NCI-H2227 (cell line): ENCODE measurements at regions not wholly inside any gene's neighbourhood (a gene's known extent, or its start where the extent isn't known, plus 50 kb on each side); places are given as distances from the start of the nearest gene placed in this dataset.

ENCODE experiments used
- DNase-seq: peaks from one replicate; lab custom pipeline; 2025; ENCODE audit not compliant: unreplicated experiment; lab: John Stamatoyannopoulos, UW

DNA sequence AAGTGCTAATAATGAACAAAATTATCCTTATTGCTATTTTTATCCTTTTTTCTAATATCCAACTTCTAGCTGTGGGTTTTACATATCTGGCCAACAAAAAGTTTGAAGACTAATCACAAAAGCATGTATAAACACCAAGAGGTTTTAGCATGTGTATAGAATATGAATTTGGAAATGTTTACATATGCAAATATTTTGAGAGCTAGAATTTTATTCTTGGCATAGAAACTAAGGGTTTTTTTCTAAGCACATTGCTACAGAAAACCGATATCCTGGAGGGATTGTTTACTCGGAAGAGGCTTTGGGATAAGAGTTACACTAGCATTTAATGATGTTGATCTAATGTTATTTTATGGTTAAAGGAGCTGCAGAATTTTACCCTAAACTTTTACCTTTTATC lies 392.1 kb downstream of the EFNB2 start:
- no peak for DNase-seq

DNA sequence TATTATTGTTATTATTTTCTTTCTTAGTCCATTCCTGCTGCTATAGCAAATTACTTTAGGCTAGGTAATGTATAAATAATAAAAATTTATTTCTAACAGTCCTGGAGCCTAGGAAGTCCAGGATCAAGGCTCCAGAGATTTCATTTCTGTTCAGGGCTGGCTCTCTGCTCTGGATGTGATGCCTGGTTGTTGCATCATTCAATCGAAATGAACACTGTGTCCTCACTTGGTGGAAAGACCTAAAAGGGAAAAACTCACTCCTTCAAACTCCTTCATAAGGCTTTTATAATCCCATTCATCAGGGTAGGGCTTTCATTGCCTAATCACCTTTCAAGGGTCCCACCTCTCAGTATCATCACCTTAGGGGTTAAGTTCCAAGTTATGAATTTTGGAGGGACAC lies 395.0 kb downstream of the EFNB2 start:
- no peak for DNase-seq

DNA sequence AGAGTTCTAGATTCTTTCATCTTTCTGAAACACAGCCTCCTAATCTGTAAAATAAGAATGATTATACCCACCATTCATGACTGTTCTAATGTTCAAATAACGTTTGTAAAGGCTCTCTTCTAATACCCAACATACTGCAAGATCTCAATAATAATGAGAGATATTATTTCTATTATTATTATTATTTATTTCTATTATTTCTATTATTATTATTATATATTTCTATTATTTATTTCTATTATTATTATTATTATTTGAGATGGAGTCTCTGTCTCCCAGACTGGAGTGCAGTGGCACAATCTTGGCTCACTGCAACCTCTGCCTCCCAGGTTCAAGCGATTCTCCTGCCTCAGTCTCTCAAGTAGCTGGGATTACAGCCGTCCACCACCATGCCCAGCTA lies 395.5 kb downstream of the EFNB2 start:
- DNase-seq = no peak

DNA sequence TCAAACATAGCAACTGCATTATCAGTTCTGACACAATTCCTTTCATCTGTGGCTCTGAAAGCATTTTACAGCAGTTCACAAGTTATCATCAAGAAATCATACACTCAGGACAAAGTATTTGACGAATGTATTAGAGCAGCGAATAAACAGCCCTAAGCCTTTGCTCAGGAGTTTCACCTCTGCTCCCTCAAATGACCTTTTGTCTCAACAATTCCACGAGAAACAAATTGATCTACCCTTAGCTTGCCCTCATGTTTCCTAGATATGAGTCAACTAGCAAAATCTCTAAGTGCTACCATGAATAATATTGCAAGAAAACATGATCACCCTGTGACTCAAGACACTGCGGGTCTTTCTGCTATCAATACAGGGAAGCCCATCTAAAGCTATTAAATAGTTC lies 396.1 kb downstream of the EFNB2 start:
- no peak for DNase-seq

DNA sequence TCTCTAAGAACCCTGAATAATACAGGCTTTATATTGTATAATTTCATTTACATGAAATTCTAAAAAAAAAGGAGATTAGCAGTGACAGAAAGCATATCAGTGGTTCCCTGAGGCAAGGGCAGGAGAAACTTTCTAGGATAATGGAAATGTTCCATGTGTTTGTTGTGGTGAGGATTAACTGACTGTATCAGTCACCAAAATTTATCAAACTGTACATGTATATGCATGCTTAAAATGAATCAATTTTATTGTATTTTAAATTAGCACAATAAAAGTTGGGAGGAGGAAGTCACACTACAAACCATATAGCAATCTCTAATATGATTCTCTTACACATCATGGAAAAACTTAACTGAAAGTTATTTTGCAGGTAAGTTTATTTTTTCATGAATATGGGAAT lies 396.8 kb downstream of the EFNB2 start:
- DNase-seq = no peak

DNA sequence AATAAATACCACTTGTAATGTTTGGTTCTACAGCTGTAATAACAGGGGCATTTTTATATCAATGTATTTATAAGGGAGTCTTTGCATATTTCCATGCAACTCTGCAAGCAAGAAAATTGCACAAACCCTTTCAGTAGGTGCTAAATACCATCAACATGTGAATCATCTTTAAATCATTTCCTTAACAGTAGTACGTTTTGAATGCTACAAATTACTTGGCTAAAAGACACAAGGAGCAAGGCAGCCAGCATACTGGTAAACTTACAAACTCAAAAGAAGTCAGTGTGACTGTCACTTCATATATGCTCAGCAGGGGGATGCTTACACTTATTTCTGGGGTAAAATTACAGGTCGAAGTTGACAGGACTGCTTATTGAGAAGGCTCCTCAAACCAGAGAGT lies 402.4 kb downstream of the EFNB2 start:
- no peak for DNase-seq

DNA sequence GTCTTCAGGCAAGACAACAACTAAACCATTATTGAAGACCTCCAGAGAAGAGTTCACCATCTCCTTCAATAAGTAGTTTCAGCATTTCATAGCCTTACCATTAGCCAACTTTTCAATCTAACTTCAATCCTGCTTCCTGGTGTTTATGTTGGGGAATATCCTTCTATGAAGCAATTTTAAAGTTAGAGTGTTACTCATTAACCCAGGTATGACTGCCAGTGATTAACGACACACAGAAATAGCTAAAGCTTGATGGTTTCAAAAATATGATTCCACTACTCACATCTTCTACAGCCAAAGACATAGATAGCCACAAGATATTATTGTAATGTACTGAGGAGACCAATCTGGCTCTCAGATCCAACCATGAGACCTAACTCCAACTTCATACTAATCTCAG lies 403.2 kb downstream of the EFNB2 start:
- DNase-seq = no peak

DNA sequence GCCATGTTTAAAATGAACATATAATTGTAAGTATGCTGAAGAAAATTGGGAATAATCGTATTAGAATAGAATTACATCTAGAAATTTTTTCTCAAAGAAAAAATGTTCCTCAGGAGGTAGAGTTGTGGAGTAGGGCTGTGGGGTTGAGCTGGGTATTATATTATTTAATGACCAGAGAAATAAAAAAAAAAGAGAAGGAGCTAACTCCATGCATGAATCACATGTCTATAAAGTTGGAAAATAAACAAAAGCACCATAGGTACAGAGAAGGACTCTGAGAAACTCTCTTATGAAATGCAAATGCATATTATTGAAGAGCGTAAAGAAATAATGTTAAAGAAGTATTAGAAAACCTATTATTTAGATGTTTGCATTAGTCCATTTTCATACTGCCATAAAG lies 405.5 kb downstream of the EFNB2 start:
- no peak for DNase-seq

DNA sequence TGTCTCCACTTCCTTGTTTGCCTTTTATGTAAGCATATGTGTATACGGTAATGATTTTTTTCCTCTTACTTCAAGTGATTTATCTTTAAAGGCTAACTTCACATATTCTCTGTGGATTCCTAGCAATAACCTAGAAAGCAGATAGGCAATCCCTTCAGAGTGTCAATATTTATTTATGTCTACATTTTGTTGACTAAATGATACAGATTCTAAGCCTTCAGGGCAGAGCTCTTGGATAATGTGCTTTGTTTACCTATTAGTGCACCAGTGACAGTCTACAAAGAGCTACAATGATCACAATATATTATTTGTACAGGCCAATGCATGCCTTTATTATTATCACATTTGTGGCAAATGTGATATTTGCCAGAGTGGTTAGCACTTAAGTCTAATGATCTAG lies 406.2 kb downstream of the EFNB2 start:
- DNase-seq = no peak

DNA sequence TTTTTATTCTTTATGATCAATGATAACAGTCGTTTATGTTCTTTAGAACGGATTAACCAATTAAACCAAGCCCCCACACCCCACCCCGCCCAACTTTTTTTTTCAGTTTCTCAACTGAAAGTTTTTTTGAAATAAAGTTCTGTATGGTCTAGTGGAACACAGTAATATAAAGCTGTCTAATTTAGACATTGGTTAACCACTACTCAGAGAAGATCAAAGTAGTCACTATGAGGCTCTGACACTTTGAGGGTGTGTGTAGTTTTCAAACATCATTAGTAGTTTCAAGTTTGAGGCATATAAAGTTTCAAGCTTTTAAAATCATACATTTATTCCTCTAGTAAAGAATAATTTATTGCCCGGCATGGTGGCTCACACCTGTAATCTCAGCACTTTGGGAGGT lies 413.2 kb downstream of the EFNB2 start:
- DNase-seq = no peak

DNA sequence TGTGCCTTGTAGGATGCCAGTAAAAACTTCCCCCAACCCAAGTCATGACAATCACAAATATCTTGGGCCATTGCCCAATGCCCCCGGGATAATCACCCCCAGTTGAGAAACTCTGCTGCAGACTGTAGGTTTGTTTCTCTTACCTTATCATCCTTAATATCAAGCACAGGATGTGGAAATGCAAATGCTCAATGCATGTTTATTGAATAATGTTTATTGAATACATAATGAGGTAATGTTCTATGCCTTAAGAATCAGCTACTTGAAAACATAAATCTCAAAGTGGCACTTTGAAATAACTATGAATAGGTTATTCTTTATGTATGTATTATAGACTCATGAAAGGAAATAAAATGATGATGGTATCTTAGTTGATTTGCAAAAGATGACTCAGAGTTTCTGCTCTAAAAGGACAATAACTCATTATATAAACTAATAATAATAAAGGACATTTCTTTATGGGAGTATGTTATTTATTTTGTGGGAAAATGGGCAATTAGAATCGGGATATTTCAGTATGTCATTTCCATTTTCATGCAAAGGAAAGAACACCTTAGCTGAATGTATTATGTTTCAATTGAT lies 414.2 kb downstream of the EFNB2 start:
- no peak for DNase-seq

DNA sequence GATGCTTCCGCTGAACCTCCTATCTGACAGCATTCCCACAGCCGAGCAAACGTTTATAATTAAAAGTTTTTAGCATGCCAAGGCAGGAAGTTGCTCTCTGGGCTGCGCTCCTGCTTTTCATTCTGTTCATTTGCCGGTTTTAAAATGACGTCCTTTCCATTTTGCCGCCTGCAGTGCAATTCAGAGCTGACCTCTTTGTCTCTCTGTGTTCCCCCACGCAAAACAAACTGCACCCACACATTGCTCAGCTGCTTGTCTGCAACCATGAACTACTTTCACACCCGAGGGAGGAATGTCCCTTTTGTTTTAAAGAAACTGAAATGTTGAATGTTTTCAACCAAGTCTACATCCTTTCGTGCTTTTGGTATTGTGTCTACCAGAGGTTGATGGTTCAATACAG lies 416.5 kb downstream of the EFNB2 start:
- DNase-seq = no peak

DNA sequence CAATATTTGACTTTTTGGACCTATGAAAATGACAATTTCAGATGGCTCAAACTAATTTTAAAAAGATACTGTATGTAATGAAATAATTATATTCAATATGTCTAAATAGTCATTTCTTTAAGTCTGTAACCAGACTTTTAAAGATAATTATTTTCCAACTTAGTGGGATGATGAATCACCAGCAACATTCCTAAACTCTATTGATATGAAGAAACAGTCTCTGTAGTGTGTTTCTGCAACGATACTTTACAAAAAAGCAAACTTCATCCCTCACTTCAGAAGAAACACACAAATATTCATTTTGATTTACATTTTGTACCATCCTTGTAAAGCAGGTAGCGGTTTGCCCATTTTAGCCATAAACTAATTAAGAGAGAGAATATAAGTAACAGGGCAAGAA lies 417.4 kb downstream of the EFNB2 start:
- DNase-seq = no peak

DNA sequence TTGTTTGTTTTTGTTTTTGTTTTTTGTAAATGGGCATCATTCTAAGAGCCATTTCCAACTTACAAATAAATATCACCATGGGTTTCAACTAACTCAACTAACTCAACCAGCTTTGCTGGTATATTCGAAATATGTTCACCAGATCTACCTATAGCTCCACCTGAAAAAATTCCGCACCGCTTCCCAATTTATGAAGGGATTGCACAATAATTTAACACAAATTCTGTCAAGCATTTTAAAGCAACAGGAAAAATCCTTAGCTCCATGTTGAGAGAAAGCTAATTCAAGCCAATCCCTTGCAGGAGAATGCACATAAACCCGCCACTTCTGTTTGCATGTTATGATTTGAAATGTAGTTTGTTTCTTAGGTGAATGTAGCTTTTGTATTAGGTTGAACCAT lies 417.8 kb downstream of the EFNB2 start:
- no peak for DNase-seq

DNA sequence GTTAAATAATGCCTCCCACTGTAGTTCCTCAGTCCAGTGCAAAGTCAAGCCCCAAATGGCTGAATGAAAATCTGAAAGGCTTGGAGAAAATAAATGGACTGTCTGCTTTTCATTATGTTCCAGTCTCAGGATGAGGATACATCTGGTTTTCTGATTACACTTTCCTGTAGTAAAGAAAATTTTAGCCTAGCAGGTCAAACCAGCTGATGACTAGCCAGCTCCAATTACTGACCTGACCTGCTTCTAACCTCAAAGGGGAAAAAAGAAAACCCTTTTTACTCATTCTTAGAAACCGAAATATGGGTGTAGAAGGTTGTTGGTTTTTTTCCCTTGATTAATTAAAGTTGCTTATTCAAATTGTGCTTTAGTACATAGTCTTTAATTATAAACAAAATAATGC lies 418.4 kb downstream of the EFNB2 start:
- no peak for DNase-seq

DNA sequence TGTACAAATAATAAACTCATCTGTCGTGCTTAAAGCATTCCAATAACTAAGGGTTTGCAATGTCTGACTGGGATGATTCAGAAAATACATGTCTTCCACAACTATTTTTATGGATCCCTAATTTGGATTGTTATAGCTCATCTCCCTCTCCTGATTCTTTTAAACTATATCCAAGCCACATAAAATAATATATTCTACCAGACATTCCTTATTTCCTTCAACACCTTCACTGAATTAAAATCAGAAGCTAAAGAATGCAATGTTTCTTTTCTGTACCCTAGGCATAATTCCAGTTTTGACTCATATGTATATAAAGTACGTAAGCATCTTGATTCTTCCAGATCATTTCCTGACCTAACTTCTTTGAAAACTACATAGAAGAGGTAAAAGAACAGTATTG lies 420.4 kb downstream of the EFNB2 start:
- no peak for DNase-seq

DNA sequence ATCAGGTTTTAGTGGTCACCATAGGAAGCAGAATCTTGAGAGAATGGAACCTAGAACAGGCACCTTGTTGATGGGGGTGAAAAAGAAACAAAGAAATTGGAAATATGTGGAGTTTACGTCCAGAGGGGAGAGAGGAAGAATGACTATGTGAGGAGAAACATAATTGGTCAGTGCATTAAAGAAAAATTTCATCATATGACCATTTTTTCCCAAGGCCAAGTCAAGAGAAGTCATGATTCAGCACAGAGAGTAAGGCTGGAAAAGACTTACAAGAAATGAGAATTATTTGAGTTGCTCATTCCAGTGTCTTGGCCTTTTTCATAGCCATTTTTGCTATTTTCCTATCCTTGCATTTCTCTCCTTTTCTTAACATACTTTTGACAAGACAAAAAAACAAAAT lies 421.7 kb downstream of the EFNB2 start:
- DNase-seq = no peak

DNA sequence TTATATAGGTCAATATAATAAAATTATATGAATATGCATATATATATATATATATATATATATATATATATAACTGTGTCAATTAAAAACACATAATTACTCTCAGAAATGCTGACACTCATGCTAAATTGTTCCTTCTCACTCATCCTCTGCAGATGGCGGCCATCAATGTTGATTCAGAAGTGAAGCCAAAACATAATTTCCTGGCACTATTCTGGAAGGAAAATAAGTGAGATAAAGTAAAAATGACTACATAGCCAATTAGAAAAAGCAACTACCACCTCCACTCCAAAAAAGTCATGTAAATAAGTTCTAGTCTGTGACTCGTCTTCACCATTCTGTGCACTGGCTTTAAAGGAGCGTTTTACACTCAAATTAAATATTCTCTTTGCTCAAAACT lies 423.3 kb downstream of the EFNB2 start:
- no peak for DNase-seq

DNA sequence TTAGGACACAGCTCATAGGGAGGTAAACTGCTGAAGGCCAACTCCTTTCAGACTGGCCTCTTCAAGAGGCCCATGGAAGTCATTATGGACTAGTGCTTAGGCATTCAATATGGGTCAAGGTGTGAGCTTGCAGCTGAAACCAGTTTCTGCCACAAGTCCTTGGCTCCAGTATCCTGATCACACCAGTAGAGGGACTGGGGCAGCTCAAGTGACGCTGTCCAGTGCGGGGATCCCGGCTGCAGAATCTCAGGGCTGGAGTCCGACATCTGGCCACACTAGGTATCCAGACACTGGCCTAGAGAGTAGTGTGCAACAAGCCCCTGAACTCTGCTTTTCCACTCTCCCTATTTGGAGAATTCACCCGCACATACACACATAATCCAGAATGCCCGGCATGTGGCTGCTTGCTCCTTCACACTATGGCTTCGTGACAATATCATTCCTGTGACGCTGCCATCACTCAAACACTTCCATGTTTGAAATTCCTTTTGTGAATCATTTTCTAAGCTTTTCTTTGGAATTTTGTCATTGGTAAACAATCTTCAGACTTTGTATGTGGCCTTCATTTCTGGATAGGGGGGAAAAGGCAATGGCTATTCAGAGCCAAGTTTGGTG lies 425.1 kb downstream of the EFNB2 start:
- no peak for DNase-seq

DNA sequence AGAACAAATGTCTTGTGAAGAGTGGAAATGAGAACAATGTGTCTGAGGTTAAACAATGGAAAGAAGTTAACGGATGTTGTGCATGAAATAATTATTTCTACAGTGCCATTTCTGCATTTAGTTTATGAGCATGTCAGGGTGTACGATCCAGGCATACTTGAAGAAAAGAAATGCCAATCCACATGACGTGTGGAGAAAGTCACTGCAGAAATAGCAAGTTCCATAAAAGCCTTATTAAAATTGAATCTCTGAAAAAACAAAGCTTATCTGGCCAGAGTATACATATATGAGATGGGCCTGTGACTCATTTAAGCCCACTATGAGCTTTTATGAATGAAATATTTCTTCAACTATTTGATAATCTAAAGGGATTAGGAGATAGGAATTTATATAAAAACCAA lies 426.1 kb downstream of the EFNB2 start:
- DNase-seq = no peak

DNA sequence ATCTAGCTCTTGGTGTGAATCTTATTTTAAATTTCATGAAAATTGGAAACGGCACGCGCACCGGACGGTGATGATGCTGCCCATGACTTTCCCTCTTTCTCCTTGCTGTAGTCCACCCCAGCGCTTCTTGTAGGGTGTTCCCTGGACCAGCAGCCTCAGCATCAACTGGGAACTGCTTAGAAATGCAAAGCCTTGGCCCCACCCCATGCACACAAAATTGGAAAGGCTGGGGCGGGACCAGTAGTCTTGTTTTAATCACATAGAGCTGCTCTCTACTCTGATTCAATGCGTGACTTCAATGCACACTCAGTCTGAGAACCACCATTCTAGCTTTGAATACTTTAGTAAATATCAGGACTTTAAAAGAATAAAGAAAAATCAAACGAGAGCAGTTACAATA lies 427.1 kb downstream of the EFNB2 start:
- no peak for DNase-seq

DNA sequence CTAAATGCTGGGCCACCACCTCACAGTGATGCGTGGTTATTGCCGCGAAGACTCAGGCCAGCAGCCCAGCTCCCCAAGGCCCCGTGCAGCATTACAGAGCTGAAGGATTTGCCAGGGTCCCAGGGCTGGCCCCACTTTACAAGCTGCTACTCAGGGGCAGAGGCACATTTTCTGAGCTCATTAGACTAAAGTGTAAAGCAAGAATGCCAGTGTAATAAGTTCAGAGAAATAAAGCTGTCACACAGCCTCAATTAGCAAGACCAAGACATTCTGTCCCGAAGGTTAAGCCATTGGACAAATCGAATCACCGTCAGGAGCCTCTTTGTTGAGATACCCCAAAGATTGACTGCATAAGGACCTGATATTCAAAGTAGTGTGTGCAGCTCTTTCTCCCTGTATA lies 428.4 kb downstream of the EFNB2 start:
- no peak for DNase-seq

DNA sequence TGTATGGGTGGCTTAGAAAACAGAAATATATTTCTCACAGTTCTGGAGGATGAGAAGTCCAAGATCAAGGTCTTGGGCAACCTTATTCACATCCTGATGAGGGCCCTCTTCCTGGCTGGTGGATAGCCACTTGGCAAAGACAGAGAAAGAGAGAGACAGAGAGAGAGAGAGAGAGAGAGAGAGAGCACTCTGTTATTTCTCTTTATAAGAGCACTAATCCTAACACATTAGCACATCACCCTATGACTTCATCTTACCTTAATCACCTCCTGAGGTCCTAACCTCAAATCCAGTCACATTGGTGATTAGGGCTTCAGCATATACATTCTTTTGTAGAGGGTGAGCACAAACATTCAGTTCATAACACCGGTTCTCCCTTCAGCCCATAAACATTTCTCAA lies 430.3 kb downstream of the EFNB2 start:
- no peak for DNase-seq
